ENCODE measurements at regions not wholly inside any gene's neighbourhood (a gene's known extent, or its start where the extent isn't known, plus 50 kb on each side); places are given as distances from the start of the nearest gene placed in this dataset.
"Not testable (repeated sequence)": the region's sequence is repeated elsewhere in the genome, so short reads cannot be mapped to it uniquely, and the experiment has no call there.

- Histone ChIP-seq H3K27me3 (replicated peaks; ENCODE audit: insufficient read depth) (no peaks in the 10 kb centered on the region), H3K9me3 (no peaks in the 10 kb centered on the region), H3K36me3 (no peaks in the 10 kb centered on the region), H3K4me3 (no peak overlapping the region), H3K4me1 (ENCODE audit: control insufficient read depth in 1 of 2, low read depth in 2 of 2) (peaks cover 0 to 5% of the 10 kb centered on the region in 2 donors), H3K27ac (no peak overlapping the region)
- no peak for DNase-seq (ENCODE audit: low spot score)
- ATAC-seq (ENCODE audit: insufficient number of reproducible peaks, low FRiP score, low read depth), result no peak
- no peak for TF ChIP-seq CTCF (IDR thresholded peaks at IDR 0.05)
Observed at GRCh38 chr16:86887416-86887815, 309.1 kb downstream of the FOXL1 start.

- Histone ChIP-seq H3K4me1 (ENCODE audit: control insufficient read depth in 1 of 2, low read depth in 2 of 2) (no peaks in the 10 kb centered on the region), H3K9me3 (no peaks in the 10 kb centered on the region), H3K27ac (no peak overlapping the region), H3K36me3 (no peaks in the 10 kb centered on the region), H3K27me3 (replicated peaks; ENCODE audit: insufficient read depth) (no peaks in the 10 kb centered on the region), H3K4me3 (no peak overlapping the region)
- no peak for TF ChIP-seq CTCF (IDR thresholded peaks at IDR 0.05)
- ATAC-seq (ENCODE audit: insufficient number of reproducible peaks, low FRiP score, low read depth) (no peak), DNase-seq (ENCODE audit: low spot score) (no peak)
Observed at GRCh38 chr16:86888231-86889053, 310.1 kb downstream of the FOXL1 start.

GRCh38 chr16:86889054-86889366 lies 310.7 kb downstream of the FOXL1 start:
- H3K4me3 ChIP-seq; H3K4me1 ChIP-seq (ENCODE audit: control insufficient read depth in 1 of 2, low read depth in 2 of 2); H3K27ac ChIP-seq; H3K36me3 ChIP-seq; H3K9me3 ChIP-seq; DNase-seq (ENCODE audit: low spot score); ATAC-seq (ENCODE audit: insufficient number of reproducible peaks, low FRiP score, low read depth); H3K27me3 ChIP-seq (replicated peaks; ENCODE audit: insufficient read depth): not testable (repeated sequence)

- no peaks in the 10 kb centered on the region for H3K36me3 ChIP-seq
- H3K4me3 ChIP-seq, result no peak overlapping the region
- ATAC-seq (ENCODE audit: insufficient number of reproducible peaks, low FRiP score, low read depth) (no peak), DNase-seq (ENCODE audit: low spot score) (no peak)
- TF ChIP-seq CTCF (IDR thresholded peaks at IDR 0.05), result no peak
- H3K4me1 ChIP-seq (ENCODE audit: control insufficient read depth in 1 of 2, low read depth in 2 of 2), result no peaks in the 10 kb centered on the region
- no peaks in the 10 kb centered on the region for H3K27me3 ChIP-seq (replicated peaks; ENCODE audit: insufficient read depth)
- no peaks in the 10 kb centered on the region for H3K9me3 ChIP-seq
- H3K27ac ChIP-seq, result no peak overlapping the region
Observed at GRCh38 chr16:86889974-86890373, 311.6 kb downstream of the FOXL1 start.

GRCh38 chr16:86891121-86891520 lies 312.8 kb downstream of the FOXL1 start:
- H3K9me3 ChIP-seq, result no peaks in the 10 kb centered on the region
- H3K4me1 ChIP-seq (ENCODE audit: control insufficient read depth in 1 of 2, low read depth in 2 of 2), result no peaks in the 10 kb centered on the region
- no peak for TF ChIP-seq CTCF (IDR thresholded peaks at IDR 0.05)
- H3K4me3 ChIP-seq, result no peak overlapping the region
- DNase-seq (ENCODE audit: low spot score), result no peak
- no peak for ATAC-seq (ENCODE audit: insufficient number of reproducible peaks, low FRiP score, low read depth)
- H3K27ac ChIP-seq, result no peak overlapping the region
- H3K27me3 ChIP-seq (replicated peaks; ENCODE audit: insufficient read depth), result no peaks in the 10 kb centered on the region
- no peaks in the 10 kb centered on the region for H3K36me3 ChIP-seq

- Histone ChIP-seq H3K27ac (no peak overlapping the region), H3K9me3 (no peaks in the 10 kb centered on the region), H3K27me3 (replicated peaks; ENCODE audit: insufficient read depth) (no peaks in the 10 kb centered on the region), H3K36me3 (no peaks in the 10 kb centered on the region), H3K4me3 (no peak overlapping the region), H3K4me1 (ENCODE audit: control insufficient read depth in 1 of 2, low read depth in 2 of 2) (no peaks in the 10 kb centered on the region)
- ATAC-seq (ENCODE audit: insufficient number of reproducible peaks, low FRiP score, low read depth), result no peak
- no peak for TF ChIP-seq CTCF (IDR thresholded peaks at IDR 0.05)
- DNase-seq (ENCODE audit: low spot score), result no peak
Observed at GRCh38 chr16:86891631-86892030, 313.3 kb downstream of the FOXL1 start.

Measured in thoracic aorta (tissue), 2 donors.